Prostate gland (tissue), 2 donors: ENCODE measurements at regions not wholly inside any gene's neighbourhood (a gene's known extent, or its start where the extent isn't known, plus 50 kb on each side); places are given as distances from the start of the nearest gene placed in this dataset.

ENCODE experiments used
- POLR2A ChIP-seq: fragments of 450-650 bp; IDR thresholded peaks from one replicate; pipeline ENCODE4 v1.6.1; 2016; ENCODE audit warnings: antibody characterized with exemption, mild to moderate bottlenecking
- POLR2AphosphoS5 ChIP-seq: sonication (generic); formaldehyde crosslinking; IDR thresholded peaks from one replicate; pipeline ENCODE4 v1.6.1; 2017; ENCODE audit warnings: antibody characterized with exemption
- TF ChIP-seq, protein P1 (sequence below), 4 experiments: fragments of 200-600 bp in 2 of 4; fragments of 450-650 bp in 2 of 4; sonication (generic) in 2 of 4; IDR thresholded peaks; 1 replicate in 3 of 4; 2 replicates in 1 of 4; pipeline ENCODE4 v1.5.1; 2016 to 2019; ENCODE audit warnings: antibody characterized with exemption in 4 of 4, mild to moderate bottlenecking in 2 of 4, moderate library complexity in 2 of 4

DNA sequence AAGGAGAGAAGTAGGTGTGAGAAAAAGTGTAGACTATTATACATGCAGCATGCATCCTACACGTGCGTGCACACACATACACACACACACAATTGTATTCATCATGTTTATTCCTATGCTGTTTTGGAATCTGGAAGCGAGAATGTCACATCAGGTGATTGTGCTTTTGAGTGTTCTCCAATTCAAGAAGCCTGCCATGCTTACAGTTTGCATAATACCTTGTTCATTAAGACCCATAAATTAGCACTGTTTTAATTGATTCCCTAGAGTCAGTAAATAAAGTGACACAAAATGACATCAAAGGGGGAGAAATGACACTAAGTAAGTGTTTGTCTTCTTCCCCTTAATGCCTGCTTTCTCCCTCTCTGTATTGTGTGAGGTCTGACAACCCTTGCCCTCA lies 336.1 kb upstream of the IGFBP7 start:
- TF ChIP-seq, protein P1, sequence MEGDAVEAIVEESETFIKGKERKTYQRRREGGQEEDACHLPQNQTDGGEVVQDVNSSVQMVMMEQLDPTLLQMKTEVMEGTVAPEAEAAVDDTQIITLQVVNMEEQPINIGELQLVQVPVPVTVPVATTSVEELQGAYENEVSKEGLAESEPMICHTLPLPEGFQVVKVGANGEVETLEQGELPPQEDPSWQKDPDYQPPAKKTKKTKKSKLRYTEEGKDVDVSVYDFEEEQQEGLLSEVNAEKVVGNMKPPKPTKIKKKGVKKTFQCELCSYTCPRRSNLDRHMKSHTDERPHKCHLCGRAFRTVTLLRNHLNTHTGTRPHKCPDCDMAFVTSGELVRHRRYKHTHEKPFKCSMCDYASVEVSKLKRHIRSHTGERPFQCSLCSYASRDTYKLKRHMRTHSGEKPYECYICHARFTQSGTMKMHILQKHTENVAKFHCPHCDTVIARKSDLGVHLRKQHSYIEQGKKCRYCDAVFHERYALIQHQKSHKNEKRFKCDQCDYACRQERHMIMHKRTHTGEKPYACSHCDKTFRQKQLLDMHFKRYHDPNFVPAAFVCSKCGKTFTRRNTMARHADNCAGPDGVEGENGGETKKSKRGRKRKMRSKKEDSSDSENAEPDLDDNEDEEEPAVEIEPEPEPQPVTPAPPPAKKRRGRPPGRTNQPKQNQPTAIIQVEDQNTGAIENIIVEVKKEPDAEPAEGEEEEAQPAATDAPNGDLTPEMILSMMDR (IDR thresholded peaks at IDR 0.05) = no peak
- TF ChIP-seq POLR2A (no peak), POLR2AphosphoS5 (no peak)
